Epithelial cell of esophagus (primary cell): ENCODE measurements at regions not wholly inside any gene's neighbourhood (a gene's known extent, or its start where the extent isn't known, plus 50 kb on each side); places are given as distances from the start of the nearest gene placed in this dataset.

ENCODE experiments used
- DNase-seq: peaks from one replicate; pipeline ENCODE4 v3.0.0; 2010; ENCODE audit warnings: low read depth
- H3K4me3 ChIP-seq: 2 replicates; pipeline ENCODE4 v1.5.1; 2011; ENCODE audit warnings: mild to moderate bottlenecking, low read length, control low read depth
- TF ChIP-seq, protein P1 (sequence below): IDR thresholded peaks from 2 replicates; pipeline ENCODE4 v1.5.1; 2011; ENCODE audit warnings: low read depth, mild to moderate bottlenecking, low read length, control low read depth, inconsistent platforms; ENCODE audit not compliant: insufficient read depth; ENCODE audit errors: missing control alignments

- no peak for DNase-seq
- TF ChIP-seq, protein P1, sequence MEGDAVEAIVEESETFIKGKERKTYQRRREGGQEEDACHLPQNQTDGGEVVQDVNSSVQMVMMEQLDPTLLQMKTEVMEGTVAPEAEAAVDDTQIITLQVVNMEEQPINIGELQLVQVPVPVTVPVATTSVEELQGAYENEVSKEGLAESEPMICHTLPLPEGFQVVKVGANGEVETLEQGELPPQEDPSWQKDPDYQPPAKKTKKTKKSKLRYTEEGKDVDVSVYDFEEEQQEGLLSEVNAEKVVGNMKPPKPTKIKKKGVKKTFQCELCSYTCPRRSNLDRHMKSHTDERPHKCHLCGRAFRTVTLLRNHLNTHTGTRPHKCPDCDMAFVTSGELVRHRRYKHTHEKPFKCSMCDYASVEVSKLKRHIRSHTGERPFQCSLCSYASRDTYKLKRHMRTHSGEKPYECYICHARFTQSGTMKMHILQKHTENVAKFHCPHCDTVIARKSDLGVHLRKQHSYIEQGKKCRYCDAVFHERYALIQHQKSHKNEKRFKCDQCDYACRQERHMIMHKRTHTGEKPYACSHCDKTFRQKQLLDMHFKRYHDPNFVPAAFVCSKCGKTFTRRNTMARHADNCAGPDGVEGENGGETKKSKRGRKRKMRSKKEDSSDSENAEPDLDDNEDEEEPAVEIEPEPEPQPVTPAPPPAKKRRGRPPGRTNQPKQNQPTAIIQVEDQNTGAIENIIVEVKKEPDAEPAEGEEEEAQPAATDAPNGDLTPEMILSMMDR = no peak
These were observed 178.0 kb downstream of the NXNL2 start for GRCh38 chr9:88713010-88713409.

DNA sequence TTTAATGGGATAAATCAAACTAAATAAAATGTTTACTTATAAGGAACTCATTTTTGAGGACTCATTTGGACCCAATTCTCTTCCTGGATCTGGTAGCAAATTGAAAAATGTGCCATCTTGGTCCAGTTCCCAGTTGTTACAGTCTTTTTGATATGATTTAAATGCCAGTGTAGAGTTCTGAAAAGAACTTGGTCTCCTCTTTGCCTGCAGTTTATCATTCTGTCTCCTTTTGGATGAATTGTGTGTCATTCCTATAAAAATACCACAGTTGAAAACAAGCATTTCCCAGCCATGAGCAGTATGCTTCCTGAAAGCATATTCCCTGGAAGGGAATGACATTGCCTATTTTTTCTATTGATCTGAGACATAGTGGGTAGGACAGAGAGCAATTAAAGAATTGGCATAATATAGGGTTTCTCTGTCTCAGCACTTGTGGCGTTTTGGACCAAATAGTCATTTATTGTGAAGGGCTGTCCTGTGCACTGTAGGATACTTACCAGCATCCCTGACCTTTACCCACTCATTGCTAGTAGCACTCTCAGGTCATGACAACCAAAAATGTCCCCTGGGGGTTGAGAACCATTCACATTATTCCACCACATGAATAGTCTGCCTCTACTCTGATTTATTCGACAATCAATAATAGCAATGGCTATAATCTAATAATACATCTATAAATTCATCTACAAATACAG is 181.8 kb downstream of the NXNL2 start:
- H3K4me3 ChIP-seq = no peak overlapping the region
- DNase-seq = no peak
- TF ChIP-seq, protein P1 = no peak

More at GRCh38 chr9:88713010-88713409, 178.0 kb downstream of the NXNL2 start:
- H3K4me3 ChIP-seq = no peak overlapping the region

DNA sequence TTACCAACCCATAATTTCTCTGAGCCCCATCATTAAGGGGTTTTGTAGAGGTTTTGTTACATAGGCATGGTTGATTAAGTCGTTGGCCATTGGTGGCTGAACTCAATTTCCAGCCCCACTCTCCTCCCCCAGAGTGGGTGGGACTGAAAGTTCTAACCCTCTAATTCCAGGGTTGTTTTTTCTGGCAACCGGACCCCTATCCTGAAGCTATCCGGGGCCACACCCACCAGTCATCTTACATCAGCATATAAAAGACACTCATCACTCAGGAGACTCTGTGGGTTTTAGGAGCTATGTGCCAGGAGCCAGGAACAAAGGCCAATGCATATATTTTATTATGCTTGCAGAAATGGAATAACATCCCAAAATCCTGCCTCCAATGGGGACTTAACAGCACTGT is 186.0 kb downstream of the NXNL2 start:
- H3K4me3 ChIP-seq = no peak overlapping the region
- DNase-seq = no peak
- TF ChIP-seq, protein P1 = no peak

DNA sequence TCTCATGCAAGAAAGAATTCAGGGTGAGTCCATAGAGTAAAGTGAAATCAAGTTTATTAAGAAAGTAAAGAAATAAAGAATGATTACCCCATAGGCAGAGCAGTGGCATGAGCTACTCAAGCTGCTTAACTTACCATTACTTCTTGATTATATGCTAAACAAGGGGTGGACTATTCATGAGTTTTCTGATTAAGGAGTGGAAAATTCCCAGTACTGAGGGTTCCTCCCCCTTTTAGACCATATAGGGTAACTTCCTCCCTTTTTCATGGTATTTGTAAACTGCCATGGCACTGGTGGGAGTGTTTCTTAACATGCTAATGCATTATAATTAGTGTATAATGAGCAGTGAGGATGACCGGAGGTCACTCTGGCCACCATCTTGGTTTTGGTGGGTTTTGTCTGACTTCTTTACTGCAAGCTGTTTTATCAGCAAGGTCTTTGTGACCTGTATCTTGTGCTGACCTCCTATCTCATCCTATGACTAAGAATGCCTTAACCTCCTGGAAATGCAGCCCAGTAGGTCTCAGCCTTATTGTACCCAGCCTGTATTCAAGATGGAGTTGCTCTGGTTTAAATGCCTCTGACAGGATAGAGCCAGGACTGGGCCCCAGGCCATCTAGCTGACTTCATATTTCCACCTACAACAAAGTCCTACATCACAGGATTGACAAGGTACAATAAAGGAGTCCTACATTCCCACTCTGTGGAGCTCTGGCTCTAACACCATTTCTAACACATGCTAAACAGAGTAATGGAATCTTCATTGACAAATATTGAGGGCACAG is 186.7 kb downstream of the NXNL2 start:
- TF ChIP-seq, protein P1 = no peak
- no peak overlapping the region for H3K4me3 ChIP-seq
- no peak for DNase-seq

DNA sequence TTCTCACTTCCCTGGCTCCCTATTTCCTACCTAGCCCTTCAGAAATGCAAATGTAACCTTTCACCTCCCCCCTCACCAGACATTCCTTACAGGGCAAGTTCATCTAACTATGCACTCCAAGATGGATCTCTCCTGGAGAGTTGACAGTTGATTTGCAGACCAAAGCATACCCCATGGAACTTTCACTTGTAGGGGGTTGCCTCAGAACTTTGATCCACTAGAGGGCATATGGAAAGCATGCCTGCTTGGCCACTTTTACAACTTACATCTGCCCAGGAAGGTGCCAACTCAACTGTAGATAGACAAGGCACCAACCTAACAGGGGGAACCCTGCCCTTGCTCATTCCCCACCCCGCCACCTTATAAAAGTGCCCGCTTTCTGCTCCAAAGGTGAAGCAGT is 187.8 kb downstream of the NXNL2 start:
- H3K4me3 ChIP-seq = no peak overlapping the region
- DNase-seq = peak; percentile 47
- TF ChIP-seq, protein P1 = peak; percentile 31

DNA sequence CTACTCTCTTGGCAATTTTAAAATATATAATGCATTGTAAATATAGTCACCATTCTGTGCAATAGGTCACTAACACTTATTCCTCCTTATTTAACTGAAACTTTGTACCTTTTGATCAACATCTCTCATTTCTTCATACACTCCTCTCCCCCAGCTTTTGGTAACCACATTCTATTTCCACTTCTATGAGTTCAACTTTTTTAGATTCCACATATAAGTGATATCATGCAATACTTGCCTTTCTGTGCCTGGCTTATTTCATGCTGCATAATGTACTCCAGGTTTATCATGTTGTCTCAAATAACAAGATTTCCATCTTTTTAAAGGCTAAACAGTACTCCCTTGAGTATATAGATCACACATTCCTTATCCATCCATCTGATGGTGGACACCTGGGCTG is 188.8 kb downstream of the NXNL2 start:
- DNase-seq = no peak
- TF ChIP-seq, protein P1 = no peak
- no peak overlapping the region for H3K4me3 ChIP-seq
